GM04503 (cell line): ENCODE measurements at regions not wholly inside any gene's neighbourhood (a gene's known extent, or its start where the extent isn't known, plus 50 kb on each side); places are given as distances from the start of the nearest gene placed in this dataset.

Experiments used
- DNase-seq: peaks from one replicate; pipeline ENCODE4 v3.0.0-alpha.2; 2012; ENCODE audit warnings: low read depth

- no peak for DNase-seq
Observed at GRCh38 chr6:134739299-134740026, 210.4 kb downstream of the ALDH8A1 start.

DNA sequence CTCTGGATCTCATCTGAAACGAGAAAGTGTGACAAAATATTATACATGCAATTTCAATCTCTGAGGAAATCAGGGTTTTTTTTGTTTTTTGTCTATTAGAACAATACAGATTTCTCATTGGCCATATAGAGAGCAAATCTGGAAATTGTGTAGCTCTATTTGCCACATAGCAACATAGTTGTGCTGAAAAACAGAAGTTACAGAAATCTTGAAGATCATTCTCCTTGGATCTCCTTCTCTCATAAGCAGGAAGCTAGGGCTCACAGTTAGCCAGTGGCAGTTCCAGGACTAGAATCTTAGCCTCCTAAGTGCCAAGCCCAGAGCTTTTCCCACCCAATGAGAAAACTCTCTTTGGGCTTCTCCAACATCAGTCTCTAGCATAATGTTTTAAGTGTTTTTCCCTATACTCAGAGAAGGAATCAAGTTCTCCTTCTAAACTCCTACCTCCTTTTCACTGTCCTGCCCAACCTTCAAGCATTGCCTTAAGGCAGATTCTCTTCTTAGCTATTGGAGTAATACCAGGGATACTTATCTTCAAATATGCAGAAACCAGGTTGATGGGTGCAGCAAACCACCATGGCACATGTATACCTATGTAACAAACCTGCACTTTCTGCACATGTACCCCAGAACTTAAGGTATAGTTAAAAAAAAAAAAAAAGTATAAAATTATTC lies 211.6 kb downstream of the ALDH8A1 start:
- DNase-seq = no peak

- DNase-seq = no peak
Observed at GRCh38 chr6:134735461-134735860, 214.4 kb downstream of the ALDH8A1 start.

DNA sequence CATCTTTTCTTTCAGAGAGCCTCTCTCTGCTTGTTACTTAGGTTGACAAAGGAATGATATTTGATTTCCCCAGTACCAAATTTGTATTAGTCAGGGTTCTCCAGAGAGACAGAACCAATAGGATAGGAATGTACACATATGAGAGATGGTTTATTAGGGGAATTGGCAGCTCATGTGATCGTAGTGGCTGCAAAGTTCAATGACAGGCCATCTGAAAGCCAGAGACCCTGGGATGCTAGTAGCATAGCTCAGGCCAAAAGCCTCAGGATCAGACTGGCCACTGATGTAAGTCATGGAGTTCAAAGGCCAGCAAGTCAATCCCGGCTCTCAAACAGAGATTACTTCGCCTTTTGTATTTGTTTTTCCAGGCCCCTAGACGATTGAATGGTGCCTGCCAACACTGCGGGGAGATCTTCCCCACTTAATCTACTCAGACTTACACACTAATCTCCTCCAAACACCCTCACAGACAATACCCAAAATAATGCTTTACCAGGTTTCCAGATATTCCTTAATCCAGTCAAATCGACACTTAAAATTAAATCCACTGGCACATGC lies 215.5 kb downstream of the ALDH8A1 start:
- DNase-seq = no peak

GRCh38 chr6:134733801-134734200 lies 216.1 kb downstream of the ALDH8A1 start:
- DNase-seq = no peak

DNA sequence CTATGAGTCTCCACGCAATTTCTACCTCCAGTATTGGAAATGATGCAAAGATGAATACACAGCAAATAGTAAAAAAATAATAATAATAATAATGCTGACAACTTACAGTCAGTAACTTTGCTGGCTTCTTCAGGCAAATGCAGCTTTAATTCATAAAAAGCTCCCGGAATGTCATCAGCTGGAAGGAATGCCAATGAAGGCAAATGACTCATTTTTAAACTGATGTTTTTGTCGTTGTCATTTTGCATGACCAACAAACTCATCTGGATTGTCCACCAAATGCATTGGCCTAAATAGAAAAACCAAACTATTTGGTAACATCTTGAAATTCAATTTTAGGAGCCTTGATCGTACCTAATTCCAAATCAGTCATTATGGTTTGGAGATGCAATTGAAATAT lies 217.1 kb downstream of the ALDH8A1 start:
- DNase-seq = no peak

DNA sequence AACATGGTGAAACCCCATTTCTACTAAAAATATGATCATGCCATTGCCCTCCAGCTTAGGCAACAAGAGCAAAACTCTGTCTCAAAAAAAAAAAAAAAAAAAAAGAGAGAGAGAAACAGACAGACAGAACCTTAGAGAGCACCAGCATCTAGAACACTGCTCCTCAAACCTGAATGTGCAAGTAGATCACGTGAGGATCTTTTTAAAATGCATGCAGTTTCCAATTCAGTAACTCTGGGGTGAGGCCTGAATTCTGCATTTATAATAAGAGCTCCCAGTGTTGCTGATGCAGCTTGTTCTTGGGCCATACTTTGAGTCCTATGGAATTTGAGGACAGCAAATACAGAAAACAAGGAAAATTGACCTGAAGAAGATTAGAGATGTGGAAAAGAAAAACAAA lies 218.3 kb downstream of the ALDH8A1 start:
- DNase-seq = no peak

DNA sequence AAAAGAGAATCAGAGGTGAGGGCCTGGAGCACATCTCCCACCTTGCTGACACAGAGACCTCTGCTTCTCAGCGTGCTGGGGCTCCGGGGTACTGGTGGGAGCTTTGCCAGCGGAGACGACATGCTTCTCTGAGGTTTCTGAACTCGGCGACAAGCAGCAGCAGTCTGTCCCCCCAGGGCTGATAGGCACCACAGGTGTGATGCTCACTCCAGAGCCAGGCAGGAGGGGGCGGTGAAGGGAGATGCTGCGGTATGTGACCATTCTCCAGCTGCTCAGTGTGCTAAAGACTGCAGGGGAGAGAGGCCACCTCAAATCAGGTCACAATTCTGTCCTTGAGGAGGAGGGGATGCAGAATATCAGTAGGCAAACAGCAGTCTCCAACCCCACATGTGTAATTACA lies 219.9 kb downstream of the ALDH8A1 start:
- no peak for DNase-seq

DNA sequence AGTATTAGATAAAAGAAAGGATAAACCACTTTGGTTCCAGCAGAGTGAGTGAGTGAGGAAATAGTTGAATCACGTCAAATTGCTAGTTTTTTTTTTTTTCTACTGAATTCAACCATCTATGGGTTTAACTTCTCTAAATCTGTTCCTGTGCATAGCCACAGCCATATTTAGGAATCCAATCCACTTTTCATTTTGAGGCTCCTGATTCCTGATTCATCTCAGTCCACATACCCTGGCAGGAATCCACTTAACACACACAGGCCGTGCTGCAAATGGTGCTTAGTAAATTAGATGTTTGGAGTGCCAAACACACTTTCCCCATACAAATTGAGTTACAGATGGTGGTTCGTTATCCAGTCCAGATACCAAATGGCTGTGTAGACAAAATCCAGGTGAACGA lies 220.3 kb downstream of the ALDH8A1 start:
- no peak for DNase-seq

GRCh38 chr6:134727081-134727480 lies 222.8 kb downstream of the ALDH8A1 start:
- DNase-seq = no peak

GRCh38 chr6:134725590-134725989 lies 224.3 kb downstream of the ALDH8A1 start:
- DNase-seq = no peak

GRCh38 chr6:134724771-134725340 lies 225.0 kb downstream of the ALDH8A1 start:
- no peak for DNase-seq

DNA sequence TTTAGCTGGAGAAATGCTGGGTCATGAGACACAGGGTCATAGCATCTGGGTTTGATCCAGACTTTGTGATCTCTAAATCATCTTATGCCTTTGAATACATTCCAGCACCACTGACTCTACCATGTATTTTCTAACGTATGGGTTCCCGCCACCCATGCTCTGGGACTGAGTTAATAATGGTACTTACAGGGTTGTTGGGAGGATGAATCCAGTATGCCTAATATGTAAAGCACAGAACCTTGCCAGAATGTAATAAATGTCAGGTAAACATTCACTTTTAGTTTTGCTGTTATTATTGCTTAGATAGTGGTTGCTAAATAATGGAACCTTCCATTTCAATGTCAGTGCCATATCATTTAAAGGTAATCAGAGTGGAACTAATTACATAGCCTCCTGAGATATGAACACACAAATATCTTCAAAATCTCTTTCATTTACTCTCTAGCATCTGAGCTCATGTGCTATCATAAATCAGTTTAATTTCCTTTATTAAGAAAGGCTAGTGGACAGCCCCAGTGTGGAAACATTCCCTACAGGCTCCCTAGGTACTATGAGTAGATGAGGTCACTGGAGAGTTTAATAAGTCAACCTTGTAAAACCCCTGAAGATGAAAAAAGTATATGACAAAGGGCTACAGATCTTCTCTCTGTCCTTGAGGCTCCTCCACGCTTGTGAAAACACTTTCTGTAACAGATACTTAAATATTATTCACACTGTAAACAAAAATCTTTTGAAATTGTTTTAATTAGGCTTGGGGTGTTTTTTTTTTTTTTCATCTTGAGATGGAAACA lies 226.6 kb downstream of the ALDH8A1 start:
- DNase-seq = no peak

- no peak for DNase-seq
Observed at GRCh38 chr6:134722200-134722870, 227.6 kb downstream of the ALDH8A1 start.

- no peak for DNase-seq
Observed at GRCh38 chr6:134721060-134721405, 228.9 kb downstream of the ALDH8A1 start.

- no peak for DNase-seq
Observed at GRCh38 chr6:134720353-134721059, 229.4 kb downstream of the ALDH8A1 start.

- DNase-seq = no peak
Observed at GRCh38 chr6:134719911-134720310, 230.0 kb downstream of the ALDH8A1 start.

DNA sequence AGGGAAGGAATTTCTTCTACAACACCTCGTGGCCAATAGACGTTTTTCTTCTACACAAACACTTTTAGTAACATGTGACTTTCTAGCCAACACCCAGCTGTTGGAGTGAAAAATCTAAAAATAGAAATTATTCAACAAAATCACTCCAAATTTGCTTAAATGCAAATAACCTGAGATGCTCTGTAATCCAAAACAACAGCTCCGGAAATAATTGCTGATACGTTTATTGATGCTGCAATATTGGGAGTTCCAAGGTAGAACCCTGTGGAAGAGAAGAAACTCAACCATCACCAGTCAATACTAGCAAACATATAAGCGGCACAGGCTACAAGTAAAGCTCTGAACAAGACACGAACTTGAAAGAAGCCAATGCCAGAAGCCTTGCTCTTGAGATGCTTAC lies 230.6 kb downstream of the ALDH8A1 start:
- DNase-seq = no peak

DNA sequence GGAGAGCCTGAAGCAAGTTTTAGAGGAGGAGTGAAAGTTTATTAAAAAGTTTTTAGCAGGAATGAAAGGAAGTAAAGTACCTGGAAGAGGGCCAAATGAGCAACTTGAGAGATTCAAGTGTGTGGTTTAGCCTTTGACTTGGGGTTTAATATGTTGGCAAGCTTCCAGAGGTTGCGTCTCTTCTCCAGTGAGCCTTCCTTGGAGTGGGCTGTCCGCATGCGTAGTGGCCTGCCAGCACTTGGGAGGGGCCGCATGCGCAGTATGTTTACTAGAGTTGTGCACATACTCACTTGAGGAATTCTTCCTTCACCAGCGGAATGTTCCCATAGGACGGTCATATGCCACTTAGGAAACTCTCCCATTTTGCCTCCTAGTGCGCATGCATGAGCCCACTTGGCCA lies 235.2 kb downstream of the ALDH8A1 start:
- no peak for DNase-seq

DNA sequence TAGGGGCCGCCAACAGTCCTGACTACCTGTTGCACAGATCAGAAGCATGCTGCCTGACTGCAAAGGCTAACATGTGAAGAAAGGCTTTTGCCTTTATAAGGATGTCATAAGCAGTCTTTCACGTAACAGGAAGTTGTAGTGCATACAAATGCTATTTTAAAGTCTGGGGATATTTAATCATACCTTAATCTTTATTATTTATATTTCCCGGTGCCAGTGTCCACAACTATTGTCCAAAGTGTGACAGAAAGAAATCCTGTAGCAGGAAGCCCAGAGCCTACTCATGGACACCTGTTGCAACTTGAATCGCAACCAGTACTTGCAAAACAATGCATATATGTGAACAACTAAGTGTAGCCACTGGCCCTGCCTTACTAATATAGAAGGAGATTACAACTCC lies 235.8 kb downstream of the ALDH8A1 start:
- no peak for DNase-seq

- no peak for DNase-seq
Observed at GRCh38 chr6:134712311-134712710, 237.6 kb downstream of the ALDH8A1 start.
